ENCODE measurements at regions not wholly inside any gene's neighbourhood (a gene's known extent, or its start where the extent isn't known, plus 50 kb on each side); places are given as distances from the start of the nearest gene placed in this dataset.

DNA sequence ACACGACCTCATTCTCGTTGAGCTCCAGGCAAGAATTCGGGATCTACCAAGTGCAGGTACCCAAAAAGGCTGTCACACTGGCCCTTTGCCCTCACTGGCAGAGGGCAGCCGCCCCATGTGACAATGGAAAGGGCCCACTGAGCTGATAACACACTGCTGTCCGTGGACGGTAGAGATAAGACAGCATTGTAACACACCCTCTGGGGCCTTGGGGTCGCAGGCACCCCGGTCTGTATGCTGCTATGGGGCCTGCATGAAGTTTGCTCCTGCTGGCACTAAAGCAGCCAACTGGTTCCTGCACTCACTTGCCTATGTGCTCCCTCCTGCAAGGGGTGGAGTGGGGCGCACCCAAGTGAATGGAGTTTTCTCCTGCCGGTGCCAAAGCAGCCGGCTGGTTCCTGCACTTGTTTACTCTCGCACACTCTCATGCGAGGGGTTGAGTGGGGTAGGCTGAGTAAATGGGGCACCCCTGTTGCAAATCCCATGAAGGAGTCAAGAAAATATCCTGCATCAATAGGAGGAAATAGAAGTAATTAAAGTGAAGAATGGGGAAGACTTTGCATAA, 477.9 kb downstream of the ATP23 start:
- DNase-seq, result no peak
- Histone ChIP-seq H3K36me3 (replicated peaks in 1 of 2; ENCODE audit: control insufficient read depth in 1 of 2, insufficient read depth in 2 of 2, low read length in 1 of 2) (no peaks in the 10 kb centered on the region), H3K4me2 (no peak overlapping the region), H3K9me3 (no peaks in the 10 kb centered on the region), H3K4me1 (ENCODE audit: control insufficient read depth in 1 of 2, insufficient read depth in 2 of 2, low read depth in 1 of 2, low read length in 1 of 2) (peaks cover 0 to 10% of the 10 kb centered on the region in 2 experiments; a peak in 2 of 4 replicates), H3K4me3 (ENCODE audit: low read depth in 2 of 2, low read length in 1 of 2) (no peak overlapping the region), H3F3A (replicated peaks; ENCODE audit: insufficient read depth) (peaks cover 8% of the 10 kb centered on the region), H3K27ac (ENCODE audit: low read depth in 2 of 2, low read length in 1 of 2) (no peak overlapping the region), H2AFZ (ENCODE audit: low read depth) (no peak overlapping the region), H4K20me1 (ENCODE audit: insufficient read depth) (no peaks in the 10 kb centered on the region), H3K9ac (no peak overlapping the region), H3K9me2 (no peaks in the 10 kb centered on the region), H3K27me3 (ENCODE audit: insufficient read depth) (no peaks in the 10 kb centered on the region), H3K79me2 (ENCODE audit: insufficient read depth) (no peaks in the 10 kb centered on the region)
- ChIA-PET CTCF (no interaction called here), POLR2A (no interaction called here)
- 63% methylated on average over 9 of the region's 13 CpGs for WGBS (ENCODE audit: low lambda C conversion rate)
- TF ChIP-seq, protein P1, sequence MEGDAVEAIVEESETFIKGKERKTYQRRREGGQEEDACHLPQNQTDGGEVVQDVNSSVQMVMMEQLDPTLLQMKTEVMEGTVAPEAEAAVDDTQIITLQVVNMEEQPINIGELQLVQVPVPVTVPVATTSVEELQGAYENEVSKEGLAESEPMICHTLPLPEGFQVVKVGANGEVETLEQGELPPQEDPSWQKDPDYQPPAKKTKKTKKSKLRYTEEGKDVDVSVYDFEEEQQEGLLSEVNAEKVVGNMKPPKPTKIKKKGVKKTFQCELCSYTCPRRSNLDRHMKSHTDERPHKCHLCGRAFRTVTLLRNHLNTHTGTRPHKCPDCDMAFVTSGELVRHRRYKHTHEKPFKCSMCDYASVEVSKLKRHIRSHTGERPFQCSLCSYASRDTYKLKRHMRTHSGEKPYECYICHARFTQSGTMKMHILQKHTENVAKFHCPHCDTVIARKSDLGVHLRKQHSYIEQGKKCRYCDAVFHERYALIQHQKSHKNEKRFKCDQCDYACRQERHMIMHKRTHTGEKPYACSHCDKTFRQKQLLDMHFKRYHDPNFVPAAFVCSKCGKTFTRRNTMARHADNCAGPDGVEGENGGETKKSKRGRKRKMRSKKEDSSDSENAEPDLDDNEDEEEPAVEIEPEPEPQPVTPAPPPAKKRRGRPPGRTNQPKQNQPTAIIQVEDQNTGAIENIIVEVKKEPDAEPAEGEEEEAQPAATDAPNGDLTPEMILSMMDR (IDR thresholded peaks at IDR 0.05), result no peak
- TF ChIP-seq EZH2phosphoT487 (IDR thresholded peaks at IDR 0.05; ENCODE audit: borderline replicate concordance, low read depth) (no peak), GATA2 (CRISPR knock-in tag; IDR thresholded peaks at IDR 0.05) (no peak), NRF1 (IDR thresholded peaks at IDR 0.05; ENCODE audit: low read depth, low read length) (no peak), FOSL2 (IDR thresholded peaks at IDR 0.05; ENCODE audit: borderline replicate concordance, low read depth) (no peak), NFIC (IDR thresholded peaks at IDR 0.05; ENCODE audit: borderline replicate concordance) (no peak), RXRA (IDR thresholded peaks at IDR 0.05; ENCODE audit: borderline replicate concordance, low read depth) (no peak), EP300 (IDR thresholded peaks at IDR 0.05; ENCODE audit: borderline replicate concordance in 1 of 2, low read depth in 1 of 2, low read length in 1 of 2) (no peak), RFX5 (IDR thresholded peaks at IDR 0.05; ENCODE audit: low read length) (no peak)
- TF ChIP-seq, protein P2, sequence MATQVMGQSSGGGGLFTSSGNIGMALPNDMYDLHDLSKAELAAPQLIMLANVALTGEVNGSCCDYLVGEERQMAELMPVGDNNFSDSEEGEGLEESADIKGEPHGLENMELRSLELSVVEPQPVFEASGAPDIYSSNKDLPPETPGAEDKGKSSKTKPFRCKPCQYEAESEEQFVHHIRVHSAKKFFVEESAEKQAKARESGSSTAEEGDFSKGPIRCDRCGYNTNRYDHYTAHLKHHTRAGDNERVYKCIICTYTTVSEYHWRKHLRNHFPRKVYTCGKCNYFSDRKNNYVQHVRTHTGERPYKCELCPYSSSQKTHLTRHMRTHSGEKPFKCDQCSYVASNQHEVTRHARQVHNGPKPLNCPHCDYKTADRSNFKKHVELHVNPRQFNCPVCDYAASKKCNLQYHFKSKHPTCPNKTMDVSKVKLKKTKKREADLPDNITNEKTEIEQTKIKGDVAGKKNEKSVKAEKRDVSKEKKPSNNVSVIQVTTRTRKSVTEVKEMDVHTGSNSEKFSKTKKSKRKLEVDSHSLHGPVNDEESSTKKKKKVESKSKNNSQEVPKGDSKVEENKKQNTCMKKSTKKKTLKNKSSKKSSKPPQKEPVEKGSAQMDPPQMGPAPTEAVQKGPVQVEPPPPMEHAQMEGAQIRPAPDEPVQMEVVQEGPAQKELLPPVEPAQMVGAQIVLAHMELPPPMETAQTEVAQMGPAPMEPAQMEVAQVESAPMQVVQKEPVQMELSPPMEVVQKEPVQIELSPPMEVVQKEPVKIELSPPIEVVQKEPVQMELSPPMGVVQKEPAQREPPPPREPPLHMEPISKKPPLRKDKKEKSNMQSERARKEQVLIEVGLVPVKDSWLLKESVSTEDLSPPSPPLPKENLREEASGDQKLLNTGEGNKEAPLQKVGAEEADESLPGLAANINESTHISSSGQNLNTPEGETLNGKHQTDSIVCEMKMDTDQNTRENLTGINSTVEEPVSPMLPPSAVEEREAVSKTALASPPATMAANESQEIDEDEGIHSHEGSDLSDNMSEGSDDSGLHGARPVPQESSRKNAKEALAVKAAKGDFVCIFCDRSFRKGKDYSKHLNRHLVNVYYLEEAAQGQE (IDR thresholded peaks at IDR 0.05; ENCODE audit: low read depth, low read length), result no peak
- TF ChIP-seq, protein P3, sequence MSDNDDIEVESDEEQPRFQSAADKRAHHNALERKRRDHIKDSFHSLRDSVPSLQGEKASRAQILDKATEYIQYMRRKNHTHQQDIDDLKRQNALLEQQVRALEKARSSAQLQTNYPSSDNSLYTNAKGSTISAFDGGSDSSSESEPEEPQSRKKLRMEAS (IDR thresholded peaks at IDR 0.05; ENCODE audit: low read depth), result no peak
